ENCODE measurements at regions not wholly inside any gene's neighbourhood (a gene's known extent, or its start where the extent isn't known, plus 50 kb on each side); places are given as distances from the start of the nearest gene placed in this dataset.

DNA sequence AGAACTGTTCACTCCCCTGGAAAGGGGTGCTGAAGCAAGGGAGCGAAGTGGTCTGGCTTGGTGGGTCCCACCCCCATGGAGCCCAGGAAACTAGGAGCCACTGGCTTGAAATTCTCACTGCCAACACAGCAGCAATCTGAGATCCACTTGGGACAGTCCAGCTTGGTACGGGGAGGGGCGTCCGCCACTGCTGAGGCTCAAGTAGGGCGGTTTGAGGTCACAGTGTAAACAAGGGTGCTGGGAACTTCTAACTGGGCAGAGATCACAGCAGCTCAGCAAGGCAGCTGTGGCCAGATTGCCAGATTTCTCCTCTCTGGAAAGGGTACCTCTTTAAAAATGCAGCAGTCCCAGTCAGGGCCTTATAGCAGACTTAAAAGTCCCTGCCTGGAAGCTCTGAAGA, 53.9 kb upstream of the GALNTL6 start:
- H3K4me3 Mint-ChIP-seq (ENCODE audit: unreplicated experiment) = no peak overlapping the region
- no peak overlapping the region for H3K27ac Mint-ChIP-seq (ENCODE audit: unreplicated experiment)
- H3K4me1 Mint-ChIP-seq (ENCODE audit: unreplicated experiment) = no peaks in the 10 kb centered on the region
- no peak for DNase-seq (ENCODE audit: extremely low spot score, unreplicated experiment)
- H3K27me3 Mint-ChIP-seq (ENCODE audit: unreplicated experiment) = no peaks in the 10 kb centered on the region
- H3K36me3 Mint-ChIP-seq (ENCODE audit: unreplicated experiment) = no peaks in the 10 kb centered on the region
- TF ChIP-seq, protein P1, sequence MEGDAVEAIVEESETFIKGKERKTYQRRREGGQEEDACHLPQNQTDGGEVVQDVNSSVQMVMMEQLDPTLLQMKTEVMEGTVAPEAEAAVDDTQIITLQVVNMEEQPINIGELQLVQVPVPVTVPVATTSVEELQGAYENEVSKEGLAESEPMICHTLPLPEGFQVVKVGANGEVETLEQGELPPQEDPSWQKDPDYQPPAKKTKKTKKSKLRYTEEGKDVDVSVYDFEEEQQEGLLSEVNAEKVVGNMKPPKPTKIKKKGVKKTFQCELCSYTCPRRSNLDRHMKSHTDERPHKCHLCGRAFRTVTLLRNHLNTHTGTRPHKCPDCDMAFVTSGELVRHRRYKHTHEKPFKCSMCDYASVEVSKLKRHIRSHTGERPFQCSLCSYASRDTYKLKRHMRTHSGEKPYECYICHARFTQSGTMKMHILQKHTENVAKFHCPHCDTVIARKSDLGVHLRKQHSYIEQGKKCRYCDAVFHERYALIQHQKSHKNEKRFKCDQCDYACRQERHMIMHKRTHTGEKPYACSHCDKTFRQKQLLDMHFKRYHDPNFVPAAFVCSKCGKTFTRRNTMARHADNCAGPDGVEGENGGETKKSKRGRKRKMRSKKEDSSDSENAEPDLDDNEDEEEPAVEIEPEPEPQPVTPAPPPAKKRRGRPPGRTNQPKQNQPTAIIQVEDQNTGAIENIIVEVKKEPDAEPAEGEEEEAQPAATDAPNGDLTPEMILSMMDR (IDR thresholded peaks at IDR 0.05) = no peak
- peaks cover 18% of the 10 kb centered on the region for H3K9me3 Mint-ChIP-seq (ENCODE audit: unreplicated experiment)

DNA sequence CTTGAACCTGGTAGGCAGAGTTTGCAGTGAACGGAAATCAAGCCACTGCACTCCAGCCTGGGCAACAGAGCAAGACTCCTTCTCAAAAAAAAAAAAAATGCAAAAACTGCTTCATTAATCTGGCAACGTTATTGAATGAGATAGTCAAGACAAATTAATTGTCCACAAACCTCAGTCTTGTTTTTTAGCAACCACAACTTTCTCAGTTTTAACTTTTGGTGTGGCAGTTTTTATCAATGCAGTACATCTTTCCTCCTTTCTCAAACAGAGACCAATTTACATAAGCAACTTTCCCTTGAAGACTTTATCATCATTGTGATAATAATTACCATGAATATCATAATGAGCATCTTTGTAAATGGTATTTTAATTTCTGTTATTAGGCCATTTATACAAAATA, 61.7 kb upstream of the GALNTL6 start:
- Mint-ChIP-seq H3K27me3 (ENCODE audit: unreplicated experiment) (no peaks in the 10 kb centered on the region), H3K36me3 (ENCODE audit: unreplicated experiment) (no peaks in the 10 kb centered on the region), H3K4me1 (ENCODE audit: unreplicated experiment) (no peaks in the 10 kb centered on the region), H3K9me3 (ENCODE audit: unreplicated experiment) (no peaks in the 10 kb centered on the region), H3K27ac (ENCODE audit: unreplicated experiment) (no peak overlapping the region), H3K4me3 (ENCODE audit: unreplicated experiment) (no peak overlapping the region)
- TF ChIP-seq, protein P1 (IDR thresholded peaks at IDR 0.05) = no peak
- no peak for DNase-seq (ENCODE audit: extremely low spot score, unreplicated experiment)

DNA sequence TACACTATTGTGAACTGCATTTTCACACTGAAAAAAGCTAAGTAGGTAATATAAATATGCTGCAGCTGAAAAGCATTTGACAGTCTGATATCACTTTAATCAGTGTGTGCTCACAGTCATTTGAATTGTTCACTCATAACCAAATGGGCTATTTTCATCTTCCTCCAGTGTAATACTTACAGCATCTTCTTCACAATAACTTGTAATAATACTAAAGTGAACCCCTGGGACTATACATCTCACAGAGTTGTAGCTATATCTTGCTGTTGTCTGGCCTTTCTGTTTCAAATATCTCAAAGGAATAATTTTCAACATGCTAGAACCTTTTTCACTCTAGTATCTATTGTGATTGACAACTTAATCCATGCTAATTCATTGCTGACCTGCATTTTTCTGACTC, 66.8 kb upstream of the GALNTL6 start:
- Mint-ChIP-seq H3K36me3 (ENCODE audit: unreplicated experiment) (no peaks in the 10 kb centered on the region), H3K9me3 (ENCODE audit: unreplicated experiment) (no peaks in the 10 kb centered on the region), H3K4me1 (ENCODE audit: unreplicated experiment) (no peaks in the 10 kb centered on the region), H3K27ac (ENCODE audit: unreplicated experiment) (no peak overlapping the region), H3K4me3 (ENCODE audit: unreplicated experiment) (no peak overlapping the region), H3K27me3 (ENCODE audit: unreplicated experiment) (peaks cover 7% of the 10 kb centered on the region)
- DNase-seq (ENCODE audit: extremely low spot score, unreplicated experiment) = no peak
- TF ChIP-seq, protein P1 (IDR thresholded peaks at IDR 0.05) = no peak

DNA sequence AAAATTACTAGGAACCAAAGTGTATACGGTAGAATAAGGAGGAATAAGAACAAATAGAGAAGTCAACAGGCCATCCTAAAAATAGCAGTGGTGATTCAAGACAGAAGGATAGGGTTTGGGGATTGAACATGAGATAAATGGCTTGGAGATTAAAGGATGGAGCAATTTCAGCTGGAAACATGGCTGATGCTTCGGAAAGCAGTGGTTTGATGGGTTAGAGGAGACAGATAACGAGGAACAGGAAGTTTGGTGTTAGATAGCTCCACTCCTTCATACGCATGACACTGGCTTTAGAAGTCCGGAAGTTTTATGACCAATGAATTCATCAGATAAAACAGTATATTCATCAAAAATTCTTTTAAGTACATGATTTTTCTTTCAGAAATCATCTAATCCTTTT, 70.8 kb upstream of the GALNTL6 start:
- Mint-ChIP-seq H3K9me3 (ENCODE audit: unreplicated experiment) (no peaks in the 10 kb centered on the region), H3K36me3 (ENCODE audit: unreplicated experiment) (no peaks in the 10 kb centered on the region), H3K27ac (ENCODE audit: unreplicated experiment) (no peak overlapping the region), H3K4me3 (ENCODE audit: unreplicated experiment) (no peak overlapping the region), H3K4me1 (ENCODE audit: unreplicated experiment) (no peaks in the 10 kb centered on the region), H3K27me3 (ENCODE audit: unreplicated experiment) (peaks cover 7% of the 10 kb centered on the region)
- DNase-seq (ENCODE audit: extremely low spot score, unreplicated experiment) = no peak
- TF ChIP-seq, protein P1 (IDR thresholded peaks at IDR 0.05) = no peak

DNA sequence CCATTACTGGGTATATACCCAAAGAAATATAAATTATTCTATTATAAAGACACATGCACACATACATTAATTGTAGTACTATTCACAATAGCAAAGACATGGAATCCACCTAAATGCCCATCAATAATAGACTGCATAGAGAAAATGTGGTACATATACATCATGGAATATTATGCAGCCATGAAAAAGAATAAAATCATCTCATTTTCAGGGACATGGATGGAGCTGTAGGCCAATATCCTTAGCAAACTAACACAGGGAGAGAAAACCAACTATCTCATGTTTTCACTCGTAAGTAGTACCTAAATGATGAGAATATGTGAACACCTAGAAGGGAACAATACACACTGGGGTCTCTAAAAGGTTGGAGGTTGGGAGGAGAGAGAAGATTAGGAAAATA, 86.0 kb upstream of the GALNTL6 start:
- peaks cover 22% of the 10 kb centered on the region for H3K9me3 Mint-ChIP-seq (ENCODE audit: unreplicated experiment)
- H3K36me3 Mint-ChIP-seq (ENCODE audit: unreplicated experiment) = no peaks in the 10 kb centered on the region
- no peak for DNase-seq (ENCODE audit: extremely low spot score, unreplicated experiment)
- no peak overlapping the region for H3K27ac Mint-ChIP-seq (ENCODE audit: unreplicated experiment)
- TF ChIP-seq, protein P1 (IDR thresholded peaks at IDR 0.05) = no peak
- no peaks in the 10 kb centered on the region for H3K4me1 Mint-ChIP-seq (ENCODE audit: unreplicated experiment)
- H3K4me3 Mint-ChIP-seq (ENCODE audit: unreplicated experiment) = no peak overlapping the region
- H3K27me3 Mint-ChIP-seq (ENCODE audit: unreplicated experiment) = no peaks in the 10 kb centered on the region
